BJ (cell line): ENCODE measurements at regions not wholly inside any gene's neighbourhood (a gene's known extent, or its start where the extent isn't known, plus 50 kb on each side); places are given as distances from the start of the nearest gene placed in this dataset.

ENCODE experiments used
- CTCF ChIA-PET: fragments of 350-600 bp; formaldehyde crosslinking; extraction: SDS; loops from one replicate; lab custom pipeline; 2021; ENCODE audit warnings: antibody characterized with exemption, inconsistent platforms; lab: Yijun Ruan, JAX
- POLR2A ChIA-PET: fragments of 300-600 bp; sonication (Branson Sonifier 250); formaldehyde crosslinking; extraction: SDS; loops from one replicate; lab custom pipeline; 2021; ENCODE audit warnings: antibody characterized with exemption; lab: Charles Lee
- DNase-seq: peaks from one replicate; pipeline ENCODE4 v3.0.0-alpha.2; 2011; ENCODE audit warnings: low read depth
- H3K27me3 ChIP-seq: 2 replicates; pipeline ENCODE4 v1.6.0; 2011; ENCODE audit warnings: low read length; ENCODE audit not compliant: control insufficient read depth, insufficient read depth
- H3K36me3 ChIP-seq: 2 replicates; pipeline ENCODE4 v1.5.1; 2011; ENCODE audit warnings: low read length; ENCODE audit not compliant: control insufficient read depth, insufficient read depth
- H3K4me3 ChIP-seq: 2 replicates; pipeline ENCODE4 v1.5.1; 2011; ENCODE audit warnings: low read depth, mild to moderate bottlenecking, control low read depth, low read length
- TF ChIP-seq, protein P1 (sequence below): IDR thresholded peaks from 2 replicates; pipeline ENCODE4 v1.5.1; 2011; ENCODE audit warnings: low read depth, mild to moderate bottlenecking, control low read depth, inconsistent platforms, low read length, moderate library complexity; ENCODE audit not compliant: insufficient read depth

DNA sequence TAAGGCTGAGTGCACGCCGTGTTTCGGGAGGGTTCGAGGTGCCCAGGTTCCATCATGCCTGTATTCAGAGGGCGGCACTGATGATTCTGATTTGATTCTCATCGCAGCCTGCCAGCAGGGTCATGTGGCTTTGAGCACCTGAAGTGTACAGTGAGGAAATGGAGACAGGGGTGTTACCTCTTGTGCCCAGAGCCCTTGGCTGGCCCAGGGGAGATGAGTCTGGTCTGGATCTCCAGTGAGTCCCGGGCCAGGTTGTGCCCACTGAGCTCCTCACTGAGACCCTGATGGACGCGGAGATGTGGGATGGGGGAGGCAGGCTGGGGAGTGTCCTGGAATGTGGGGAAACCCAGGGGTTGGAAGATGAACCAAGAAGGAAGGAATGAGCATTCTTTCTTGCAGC, 54.7 kb downstream of the GADD45G start:
- Histone ChIP-seq H3K27me3 (no peaks in the 10 kb centered on the region), H3K36me3 (no peaks in the 10 kb centered on the region), H3K4me3 (no peak overlapping the region)
- DNase-seq, result no peak
- POLR2A ChIA-PET, result no interaction called here
- CTCF ChIA-PET, result no interaction called here
- TF ChIP-seq, protein P1, sequence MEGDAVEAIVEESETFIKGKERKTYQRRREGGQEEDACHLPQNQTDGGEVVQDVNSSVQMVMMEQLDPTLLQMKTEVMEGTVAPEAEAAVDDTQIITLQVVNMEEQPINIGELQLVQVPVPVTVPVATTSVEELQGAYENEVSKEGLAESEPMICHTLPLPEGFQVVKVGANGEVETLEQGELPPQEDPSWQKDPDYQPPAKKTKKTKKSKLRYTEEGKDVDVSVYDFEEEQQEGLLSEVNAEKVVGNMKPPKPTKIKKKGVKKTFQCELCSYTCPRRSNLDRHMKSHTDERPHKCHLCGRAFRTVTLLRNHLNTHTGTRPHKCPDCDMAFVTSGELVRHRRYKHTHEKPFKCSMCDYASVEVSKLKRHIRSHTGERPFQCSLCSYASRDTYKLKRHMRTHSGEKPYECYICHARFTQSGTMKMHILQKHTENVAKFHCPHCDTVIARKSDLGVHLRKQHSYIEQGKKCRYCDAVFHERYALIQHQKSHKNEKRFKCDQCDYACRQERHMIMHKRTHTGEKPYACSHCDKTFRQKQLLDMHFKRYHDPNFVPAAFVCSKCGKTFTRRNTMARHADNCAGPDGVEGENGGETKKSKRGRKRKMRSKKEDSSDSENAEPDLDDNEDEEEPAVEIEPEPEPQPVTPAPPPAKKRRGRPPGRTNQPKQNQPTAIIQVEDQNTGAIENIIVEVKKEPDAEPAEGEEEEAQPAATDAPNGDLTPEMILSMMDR, result no peak

DNA sequence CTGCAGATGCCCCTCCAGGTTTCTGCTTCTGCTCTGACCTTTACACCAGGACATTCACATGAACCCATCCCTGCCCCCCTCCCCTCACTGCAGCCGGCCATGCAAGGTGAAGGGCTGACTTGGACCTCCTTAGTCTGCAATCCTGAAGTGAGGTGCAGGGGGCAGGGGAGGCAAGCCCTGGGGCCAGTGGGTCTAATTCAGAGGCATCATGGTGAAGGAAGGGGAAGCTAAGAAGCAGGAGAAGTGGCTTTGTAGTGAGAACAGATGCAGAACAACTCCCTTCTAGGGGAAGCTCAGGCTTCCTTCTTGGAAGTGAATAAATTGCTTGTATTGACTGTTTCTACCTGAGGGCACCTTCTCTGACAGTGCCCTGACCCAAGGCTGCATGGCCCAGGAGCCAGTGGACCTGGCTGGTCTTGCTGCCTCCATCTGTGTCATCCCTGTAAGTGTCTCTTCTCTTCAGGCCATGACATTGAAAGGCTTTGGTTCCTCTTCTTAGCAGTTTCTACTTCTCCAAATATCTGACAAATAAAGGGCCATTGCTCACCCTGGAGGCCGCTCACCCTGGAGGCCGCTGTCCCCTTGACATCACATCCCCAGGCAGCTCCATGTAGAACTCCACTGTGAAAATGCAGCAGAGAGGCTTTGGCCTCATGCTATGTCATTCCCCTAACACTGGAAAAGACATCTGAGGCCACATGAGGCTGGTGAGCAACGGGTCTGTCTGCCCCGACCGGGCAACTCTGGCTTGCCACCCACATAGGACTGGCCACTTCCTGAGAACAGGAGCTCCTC, 55.3 kb downstream of the GADD45G start:
- POLR2A ChIA-PET, result no interaction called here
- no peaks in the 10 kb centered on the region for H3K27me3 ChIP-seq
- DNase-seq, result no peak
- no peak overlapping the region for H3K4me3 ChIP-seq
- CTCF ChIA-PET, result no interaction called here
- H3K36me3 ChIP-seq, result no peaks in the 10 kb centered on the region
- TF ChIP-seq, protein P1, result no peak

DNA sequence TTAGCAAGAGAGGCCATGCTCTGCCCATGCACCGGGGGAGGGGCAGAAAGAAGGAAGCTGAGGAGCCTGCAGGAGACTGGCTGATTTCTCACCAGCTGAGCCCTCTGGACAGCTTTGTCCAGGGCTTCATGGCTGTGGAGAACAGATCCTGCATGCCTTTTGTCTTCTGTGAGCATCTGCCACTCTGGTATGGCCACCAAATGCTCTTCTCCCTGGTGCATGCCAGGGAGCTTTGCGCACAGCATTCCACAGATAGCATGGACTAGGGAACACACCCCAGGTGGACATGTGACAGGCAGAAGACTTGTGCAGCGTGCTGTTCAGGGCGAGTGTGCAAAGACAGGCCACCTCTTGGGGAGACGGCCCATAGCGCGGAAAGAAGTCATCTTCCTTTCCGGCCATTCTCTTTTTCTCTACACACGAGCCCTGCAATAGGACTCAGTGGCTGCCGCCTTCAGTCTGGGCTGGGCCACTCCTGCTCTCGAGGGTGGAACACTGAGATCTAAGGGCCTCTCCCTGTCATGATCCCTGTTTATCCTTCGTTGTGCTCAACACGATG, 56.7 kb downstream of the GADD45G start:
- no peaks in the 10 kb centered on the region for H3K36me3 ChIP-seq
- H3K27me3 ChIP-seq, result no peaks in the 10 kb centered on the region
- TF ChIP-seq, protein P1, result no peak
- peak overlapping the region; percentile 14; the same call in 1 of the 2 replicates for H3K4me3 ChIP-seq
- peak; percentile 1 for DNase-seq
- CTCF ChIA-PET, result no interaction called here
- POLR2A ChIA-PET, result no interaction called here

DNA sequence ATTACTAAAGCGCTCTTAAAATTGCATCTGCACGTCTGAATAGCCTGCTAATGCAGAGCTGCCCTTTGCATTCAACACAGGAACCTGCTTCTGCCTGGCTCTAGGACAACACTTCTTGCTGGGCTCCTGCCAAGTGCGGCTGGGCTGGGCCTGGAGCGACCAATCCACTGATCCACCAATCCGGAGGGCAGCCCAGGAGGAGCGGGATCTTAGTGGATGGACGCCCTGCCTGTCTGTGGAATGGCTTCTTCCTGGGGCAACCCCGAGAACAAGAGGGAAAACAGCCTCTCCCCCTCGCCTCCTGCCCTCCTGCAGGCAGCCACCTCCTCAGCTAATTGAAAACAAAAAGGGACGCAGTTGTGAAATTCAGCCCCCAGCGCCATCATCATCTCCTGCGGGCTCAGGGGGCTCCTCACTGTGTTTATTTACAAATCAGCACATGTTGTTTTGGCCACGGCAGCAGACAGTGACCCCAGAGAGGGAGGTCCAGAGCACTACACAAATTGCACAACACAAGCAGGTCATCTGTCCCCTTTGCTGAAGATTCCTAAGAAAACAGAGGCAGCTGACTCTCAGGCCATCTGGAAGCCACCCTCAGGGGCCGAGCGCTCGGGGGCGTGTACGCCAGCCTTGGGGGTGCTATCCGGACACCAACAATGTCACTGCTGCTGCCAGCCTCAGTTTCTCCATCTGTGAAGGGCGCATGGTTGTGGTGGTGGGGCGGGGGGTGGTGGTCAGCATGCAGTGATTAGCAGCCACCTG, 57.3 kb downstream of the GADD45G start:
- H3K36me3 ChIP-seq, result no peaks in the 10 kb centered on the region
- no peaks in the 10 kb centered on the region for H3K27me3 ChIP-seq
- ChIA-PET CTCF (interaction anchor here (0.6 kb wide), 1 partner anchor 10 kb away, joined by 3 read pairs; no protein-coding TSS in a partner anchor), POLR2A (no interaction called here)
- peak; percentile 76 for DNase-seq
- TF ChIP-seq, protein P1, result no peak
- H3K4me3 ChIP-seq, result peak overlapping the region; percentile 42
